Thoracic aorta (tissue), 2 donors: ENCODE measurements at regions not wholly inside any gene's neighbourhood (a gene's known extent, or its start where the extent isn't known, plus 50 kb on each side); places are given as distances from the start of the nearest gene placed in this dataset.

Experiments used
- ATAC-seq: fragments of 150-250 bp; one replicate; pipeline ENCODE4 v1.8.0; 2017; ENCODE audit warnings: low read depth; ENCODE audit not compliant: insufficient number of reproducible peaks, low FRiP score
- DNase-seq: peaks from one replicate; pipeline ENCODE4 v3.0.0-alpha.2; 2020; ENCODE audit warnings: low spot score
- H3K27ac ChIP-seq, 2 donors: fragments of 200-600 bp; sonication (generic); 1 replicate in 1 of 2; 2 replicates in 1 of 2; pipeline ENCODE4 v1.5.1; 2016; ENCODE audit warnings: mild to moderate bottlenecking in 2 of 2, moderate library complexity in 2 of 2
- H3K27me3 ChIP-seq: fragments of 200-600 bp; sonication (generic); replicated peaks from 2 replicates; pipeline ENCODE4 v1.6.0; 2016; ENCODE audit warnings: mild to moderate bottlenecking; ENCODE audit not compliant: insufficient read depth
- H3K36me3 ChIP-seq: fragments of 200-600 bp; sonication (generic); one replicate; pipeline ENCODE4 v1.5.1; 2016
- H3K4me1 ChIP-seq, 2 donors: fragments of 200-600 bp; sonication (generic); 1 replicate in 1 of 2; 2 replicates in 1 of 2; pipeline versions ENCODE4 v1.5.1 to v1.6.0; 2016; ENCODE audit warnings: low read depth in 2 of 2, mild to moderate bottlenecking in 1 of 2; ENCODE audit not compliant: control insufficient read depth in 1 of 2
- H3K4me3 ChIP-seq: fragments of 200-600 bp; sonication (generic); 2 replicates; pipeline ENCODE4 v1.5.1; 2016; ENCODE audit warnings: mild to moderate bottlenecking
- H3K9me3 ChIP-seq: fragments of 200-600 bp; sonication (generic); 2 replicates; pipeline ENCODE4 v1.5.1; 2016
- CTCF ChIP-seq: fragments of 200-600 bp; sonication (generic); IDR thresholded peaks from one replicate; pipeline ENCODE4 v1.5.1; 2019; ENCODE audit warnings: antibody characterized with exemption

DNA sequence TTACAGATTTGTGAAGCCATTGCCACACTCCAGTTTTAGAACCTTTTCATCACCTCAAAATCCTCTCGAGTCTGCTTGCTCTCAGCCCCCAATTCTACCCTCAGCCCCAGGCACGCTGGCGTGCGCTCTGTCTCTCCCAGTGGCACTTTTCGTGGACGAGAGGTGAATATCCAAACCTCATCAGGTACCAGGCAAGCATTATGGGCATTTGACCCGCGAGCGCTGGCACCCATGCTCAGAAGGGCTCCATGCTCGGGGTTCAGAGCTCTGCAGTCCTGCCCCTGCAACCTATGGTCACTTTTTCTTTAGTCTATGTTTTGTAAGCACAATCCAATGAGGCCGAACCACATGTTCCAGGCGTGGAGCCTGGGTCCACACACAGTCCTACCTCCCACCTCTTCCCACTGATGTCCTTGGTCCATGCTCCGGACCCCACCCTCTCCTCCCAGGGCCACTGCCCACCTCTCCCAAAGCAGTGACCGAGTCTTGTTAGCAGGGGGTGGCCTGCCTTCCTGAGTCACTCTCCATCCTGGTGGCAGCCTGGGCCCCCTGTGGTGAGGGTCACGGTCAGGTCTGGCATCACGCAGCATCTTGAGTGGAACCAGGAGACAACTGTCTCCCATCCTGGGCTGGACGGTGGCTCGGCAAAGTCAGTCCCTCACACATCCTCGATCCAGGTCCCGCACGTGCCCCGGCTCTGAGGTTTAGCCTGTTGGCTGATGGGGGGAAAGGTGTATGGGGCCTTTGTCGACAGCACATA lies 256.9 kb downstream of the NDUFA10 start:
- DNase-seq (no peak), ATAC-seq (no peak)
- H3K36me3 ChIP-seq: no peaks in the 10 kb centered on the region
- peaks cover 7% of the 10 kb centered on the region for H3K9me3 ChIP-seq
- TF ChIP-seq CTCF: no peak
- no peak overlapping the region for H3K4me3 ChIP-seq
- no peak overlapping the region for H3K27ac ChIP-seq
- peaks cover 2 to 12% of the 10 kb centered on the region in 2 donors for H3K4me1 ChIP-seq
- H3K27me3 ChIP-seq: no peaks in the 10 kb centered on the region

DNA sequence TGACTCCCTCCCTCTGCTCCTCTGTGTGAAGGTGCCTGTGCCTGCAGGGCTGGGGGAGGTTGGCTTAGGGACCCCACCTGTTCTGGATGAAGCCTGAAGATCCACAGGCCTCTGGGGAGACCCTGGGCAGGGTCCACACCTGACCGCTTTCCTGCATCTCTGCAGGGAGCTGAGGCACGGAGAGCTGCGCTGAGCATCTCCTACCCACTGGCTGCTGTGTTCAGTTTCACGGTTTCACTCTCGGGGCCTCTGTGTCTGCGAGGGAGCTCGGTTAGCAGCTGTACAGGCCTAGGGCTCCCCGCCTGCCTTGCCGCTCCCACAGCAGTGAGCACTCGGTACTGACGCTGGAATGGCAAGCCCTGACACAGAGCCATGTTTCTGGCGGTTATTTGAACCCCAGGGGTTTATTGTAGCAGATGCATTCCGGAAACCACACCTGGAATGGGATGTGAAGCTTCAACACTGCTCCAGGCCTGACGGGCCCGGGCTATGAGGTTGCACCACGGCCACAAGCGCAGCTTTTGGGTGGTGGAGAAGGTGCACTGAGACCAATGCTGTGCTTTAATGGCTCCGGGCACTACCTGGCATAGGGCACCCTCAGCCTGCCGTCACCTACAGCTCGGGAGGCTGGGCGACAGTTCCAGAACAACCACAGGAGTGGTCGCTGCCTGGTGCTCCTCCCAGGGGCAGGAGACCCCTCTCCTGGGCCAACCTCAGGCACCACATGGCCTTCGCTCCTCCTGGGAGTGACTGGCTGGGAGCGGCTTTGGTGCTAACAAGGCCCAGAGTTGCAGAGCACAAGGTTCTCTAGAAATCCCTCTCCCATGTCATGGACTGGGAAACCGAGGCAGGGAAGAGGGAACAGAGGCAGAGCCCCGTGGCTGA lies 257.9 kb downstream of the NDUFA10 start:
- Histone ChIP-seq H3K27me3 (no peaks in the 10 kb centered on the region), H3K36me3 (no peaks in the 10 kb centered on the region), H3K27ac (no peak overlapping the region), H3K4me1 (peaks cover 5 to 20% of the 10 kb centered on the region in 2 donors), H3K4me3 (no peak overlapping the region), H3K9me3 (peaks cover 7% of the 10 kb centered on the region)
- DNase-seq (no peak), ATAC-seq (no peak)
- no peak for TF ChIP-seq CTCF

DNA sequence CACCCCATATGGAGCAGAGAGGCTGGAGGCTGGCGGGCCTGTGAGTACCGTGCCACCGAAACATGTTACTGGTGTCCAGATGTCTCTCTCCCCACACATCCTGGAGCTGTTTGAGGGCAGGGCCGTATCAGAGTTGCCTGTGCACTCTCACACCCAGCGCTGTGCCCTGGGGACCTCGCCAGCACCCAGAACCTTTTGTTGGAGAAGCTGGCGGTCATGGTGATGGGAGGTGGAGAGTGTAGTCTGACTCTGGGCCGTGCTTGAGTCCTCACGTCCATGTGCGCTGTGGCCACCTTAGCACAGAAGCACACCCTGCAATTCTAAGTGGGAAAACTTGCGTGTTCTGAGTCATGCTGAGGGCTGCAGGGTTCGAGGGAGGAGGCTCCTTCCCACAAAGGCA lies 259.2 kb downstream of the NDUFA10 start:
- Histone ChIP-seq H3K27ac (no peak overlapping the region), H3K27me3 (no peaks in the 10 kb centered on the region), H3K9me3 (no peaks in the 10 kb centered on the region), H3K4me1 (peaks cover 5 to 20% of the 10 kb centered on the region in 2 donors), H3K36me3 (no peaks in the 10 kb centered on the region), H3K4me3 (no peak overlapping the region)
- no peak for ATAC-seq
- no peak for DNase-seq
- no peak for TF ChIP-seq CTCF

DNA sequence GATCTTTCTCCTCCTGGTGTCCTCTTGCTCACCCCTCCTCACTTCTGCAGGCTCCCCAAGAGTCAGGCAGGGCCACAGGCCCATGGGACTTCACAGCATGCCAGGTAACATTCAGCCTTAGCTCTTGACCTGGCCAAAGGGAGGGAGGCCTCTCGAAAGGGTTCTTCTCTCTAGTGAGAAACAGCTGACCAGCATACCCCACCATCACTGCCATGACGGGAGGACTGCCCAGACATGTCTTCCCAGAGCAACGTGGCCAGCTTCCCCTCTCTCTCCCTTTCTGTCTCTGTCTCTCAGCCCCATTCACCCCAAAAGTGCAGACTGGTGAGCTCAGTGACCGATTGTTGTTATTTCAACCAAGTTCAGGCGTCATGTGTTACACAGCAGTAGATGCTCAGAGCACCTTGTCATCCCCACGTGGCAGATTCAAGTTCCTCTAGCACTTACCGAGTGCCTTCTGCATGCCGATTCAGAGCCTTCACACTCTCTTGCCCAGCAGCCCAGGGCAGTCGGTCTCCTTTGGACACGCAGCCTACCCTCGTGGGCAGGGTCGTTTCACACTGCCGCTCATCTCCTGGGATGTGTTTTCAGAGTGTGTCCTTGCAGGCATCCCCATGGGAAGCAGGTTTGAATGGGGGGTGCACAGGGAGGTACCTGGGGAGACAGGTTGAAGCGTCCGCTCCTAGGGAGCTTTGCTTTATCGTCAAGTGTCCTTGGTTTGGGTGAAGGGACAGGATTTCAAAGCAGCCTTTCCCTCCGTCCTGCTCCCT lies 259.9 kb downstream of the NDUFA10 start:
- Histone ChIP-seq H3K36me3 (no peaks in the 10 kb centered on the region), H3K4me1 (peaks cover 5 to 20% of the 10 kb centered on the region in 2 donors), H3K27ac (no peak overlapping the region), H3K27me3 (no peaks in the 10 kb centered on the region), H3K4me3 (no peak overlapping the region), H3K9me3 (peaks cover 3% of the 10 kb centered on the region)
- no peak for TF ChIP-seq CTCF
- no peak for ATAC-seq
- DNase-seq: no peak
